ENCODE measurements at regions not wholly inside any gene's neighbourhood (a gene's known extent, or its start where the extent isn't known, plus 50 kb on each side); places are given as distances from the start of the nearest gene placed in this dataset.

- TF ChIP-seq, protein P1, sequence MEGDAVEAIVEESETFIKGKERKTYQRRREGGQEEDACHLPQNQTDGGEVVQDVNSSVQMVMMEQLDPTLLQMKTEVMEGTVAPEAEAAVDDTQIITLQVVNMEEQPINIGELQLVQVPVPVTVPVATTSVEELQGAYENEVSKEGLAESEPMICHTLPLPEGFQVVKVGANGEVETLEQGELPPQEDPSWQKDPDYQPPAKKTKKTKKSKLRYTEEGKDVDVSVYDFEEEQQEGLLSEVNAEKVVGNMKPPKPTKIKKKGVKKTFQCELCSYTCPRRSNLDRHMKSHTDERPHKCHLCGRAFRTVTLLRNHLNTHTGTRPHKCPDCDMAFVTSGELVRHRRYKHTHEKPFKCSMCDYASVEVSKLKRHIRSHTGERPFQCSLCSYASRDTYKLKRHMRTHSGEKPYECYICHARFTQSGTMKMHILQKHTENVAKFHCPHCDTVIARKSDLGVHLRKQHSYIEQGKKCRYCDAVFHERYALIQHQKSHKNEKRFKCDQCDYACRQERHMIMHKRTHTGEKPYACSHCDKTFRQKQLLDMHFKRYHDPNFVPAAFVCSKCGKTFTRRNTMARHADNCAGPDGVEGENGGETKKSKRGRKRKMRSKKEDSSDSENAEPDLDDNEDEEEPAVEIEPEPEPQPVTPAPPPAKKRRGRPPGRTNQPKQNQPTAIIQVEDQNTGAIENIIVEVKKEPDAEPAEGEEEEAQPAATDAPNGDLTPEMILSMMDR (IDR thresholded peaks at IDR 0.05; ENCODE audit: borderline replicate concordance, extremely low read depth, low read length, poor library complexity, severe bottlenecking), result no peak
- TF ChIP-seq EZH2 (IDR thresholded peaks at IDR 0.05; ENCODE audit: borderline replicate concordance, low read depth, low read length, severe bottlenecking), result no peak
These were observed 307.8 kb upstream of the SGCD start for GRCh38 chr5:156019130-156019529.

Measured in DND-41 (cell line).